HepG2 (cell line): ENCODE measurements at regions not wholly inside any gene's neighbourhood (a gene's known extent, or its start where the extent isn't known, plus 50 kb on each side); places are given as distances from the start of the nearest gene placed in this dataset.

ENCODE experiments used
- ATAC-seq: fragments of 200-7000 bp; cut with Tn5 transposase; 3 replicates; pipeline ENCODE4 v1.9.1; 2020; ENCODE audit warnings: mild to moderate bottlenecking, moderate library complexity
- BruUV-seq: library from RNA; stranded (reverse); fragments of 400-500 nt; replicated peaks from 2 replicates; lab custom pipeline; 2021; lab: Mats Ljungman, UMichigan
- CTCF ChIA-PET: fragments of 300-600 bp; formaldehyde crosslinking; extraction: SDS; loops from one replicate; lab custom pipeline; 2021; ENCODE audit warnings: low total read pairs, inconsistent platforms, low intra/inter-chr PET ratio; lab: Yijun Ruan, JAX
- POLR2A ChIA-PET: fragments of 350-600 bp; sonication (Branson Sonifier 250); formaldehyde crosslinking; loops from one replicate; lab custom pipeline; 2020; ENCODE audit warnings: antibody characterized with exemption, inconsistent platforms; lab: Yijun Ruan, JAX
- DNase-seq: peaks from one replicate; pipeline ENCODE4 v3.0.0-alpha.2; 2015; ENCODE audit warnings: low spot score
- FAIRE-seq: peaks from 3 replicates; lab custom pipeline; 2011; peaks lifted over from hg19 to GRCh38; lab: Jason Lieb, UNC
- H2AFZ ChIP-seq: one replicate; pipeline ENCODE4 v1.6.1; 2011; ENCODE audit warnings: low read length, inconsistent platforms
- H3K27ac ChIP-seq: fragments of 300-600 bp; 3 replicates; pipeline ENCODE4 v1.8.0; 2011; ENCODE audit warnings: mixed run types, mild to moderate bottlenecking, mixed read lengths, low read length, inconsistent platforms; ENCODE audit not compliant: insufficient read depth; ENCODE audit errors: extremely low read length
- H3K27me3 ChIP-seq, 2 experiments: fragments of 200-600 bp in 1 of 2; 2 replicates in 1 of 2; 3 replicates in 1 of 2; pipeline versions ENCODE4 v1.6.0 to v1.8.0; 2011; ENCODE audit warnings: low read length in 2 of 2, mild to moderate bottlenecking in 2 of 2, moderate library complexity in 2 of 2, inconsistent platforms in 1 of 2; ENCODE audit not compliant: insufficient read depth in 2 of 2, control insufficient read depth in 1 of 2
- H3K36me3 ChIP-seq, 2 experiments: fragments of 200-600 bp in 1 of 2; replicated peaks in 1 of 2; 2 replicates in 1 of 2; 3 replicates in 1 of 2; pipeline versions ENCODE4 v1.5.1 to v1.8.0; 2011; ENCODE audit warnings: low read length in 2 of 2, inconsistent platforms in 1 of 2; ENCODE audit not compliant: insufficient read depth in 2 of 2, control insufficient read depth in 1 of 2
- H3K4me1 ChIP-seq: 2 replicates; pipeline ENCODE4 v1.5.1; 2012; ENCODE audit warnings: low read length, inconsistent platforms; ENCODE audit not compliant: insufficient read depth
- H3K4me2 ChIP-seq: 2 replicates; pipeline ENCODE4 v1.6.0; 2011; ENCODE audit warnings: low read depth, low read length, inconsistent platforms
- H3K4me3 ChIP-seq, 3 experiments: fragments of 200-600 bp in 1 of 3; sonication (generic), shearing (Covaris generic) in 1 of 3; replicated peaks in 1 of 3; 2 replicates each; pipeline ENCODE4 v1.5.1; 2011 to 2016; ENCODE audit warnings: low read length in 3 of 3, inconsistent platforms in 2 of 3, low read depth in 2 of 3, mild to moderate bottlenecking in 2 of 3, control low read depth in 1 of 3, mixed read lengths in 1 of 3; ENCODE audit not compliant: insufficient read depth in 1 of 3
- H3K79me2 ChIP-seq: one replicate; pipeline ENCODE4 v1.6.1; 2011; ENCODE audit warnings: low read length, inconsistent platforms; ENCODE audit not compliant: insufficient read depth
- H3K9ac ChIP-seq: 2 replicates; pipeline ENCODE4 v1.6.0; 2011; ENCODE audit warnings: mild to moderate bottlenecking, low read depth, low read length, inconsistent platforms; ENCODE audit not compliant: insufficient read depth
- H3K9me3 ChIP-seq: 2 replicates; pipeline ENCODE4 v1.5.1; 2012; ENCODE audit warnings: mild to moderate bottlenecking, low read length
- H4K20me1 ChIP-seq: 2 replicates; pipeline ENCODE4 v1.6.0; 2011; ENCODE audit warnings: inconsistent platforms, mild to moderate bottlenecking, low read length, moderate library complexity; ENCODE audit not compliant: insufficient read depth
- CC2D1A ChIP-seq: sonication (generic); formaldehyde crosslinking; IDR thresholded peaks from 2 replicates; pipeline ENCODE4 v1.8.1; 2023; ENCODE audit warnings: mild to moderate bottlenecking, missing genetic modification reagents
- CHD4 ChIP-seq: fragments of 200-600 bp; sonication (generic); IDR thresholded peaks from 2 replicates; pipeline ENCODE4 v1.7.0; 2017; ENCODE audit warnings: mild to moderate bottlenecking, low read length, borderline replicate concordance
- CTCF ChIP-seq: sonication (generic); formaldehyde crosslinking; IDR thresholded peaks from 2 replicates; pipeline ENCODE4 v1.5.0; 2020; ENCODE audit warnings: mild to moderate bottlenecking, missing genetic modification reagents, moderate library complexity
- EHMT2 ChIP-seq: fragments of 200-600 bp; sonication (generic); IDR thresholded peaks from 2 replicates; pipeline ENCODE4 v1.7.0; 2017; ENCODE audit warnings: antibody characterized with exemption, low read depth, low read length, borderline replicate concordance
- EP300 ChIP-seq, 3 experiments: sonication (generic) in 1 of 3; formaldehyde crosslinking in 1 of 3; IDR thresholded peaks; 2 replicates each; pipeline versions ENCODE4 v1.5.1 to v1.6.1; 2011 to 2020; ENCODE audit warnings: low read depth in 2 of 3, low read length in 2 of 3, borderline replicate concordance in 1 of 3, improper control_type of control experiment in 1 of 3, mild to moderate bottlenecking in 1 of 3, missing genetic modification reagents in 1 of 3, moderate library complexity in 1 of 3
- GZF1 ChIP-seq: sonication (generic); formaldehyde crosslinking; IDR thresholded peaks from 2 replicates; pipeline ENCODE4 v1.5.1; 2020; ENCODE audit warnings: mild to moderate bottlenecking, missing genetic modification reagents
- MXD4 ChIP-seq: IDR thresholded peaks from 2 replicates; pipeline ENCODE4 v1.6.1; 2016; ENCODE audit warnings: mild to moderate bottlenecking, missing biosample characterization, missing genetic modification reagents
- PRPF4 ChIP-seq: fragments of 200-400 bp; formaldehyde crosslinking; IDR thresholded peaks from 2 replicates; pipeline ENCODE4 v1.6.1; 2016; ENCODE audit warnings: low read length, low read depth; ENCODE audit not compliant: poor library complexity, severe bottlenecking
- SMAD1 ChIP-seq: sonication (generic); formaldehyde crosslinking; IDR thresholded peaks from 2 replicates; pipeline ENCODE4 v1.4.0; 2020; ENCODE audit warnings: missing genetic modification reagents, low read depth, mild to moderate bottlenecking, borderline replicate concordance
- SRSF4 ChIP-seq: fragments of 200-400 bp; formaldehyde crosslinking; IDR thresholded peaks from one replicate; pipeline ENCODE4 v1.6.1; 2018; ENCODE audit warnings: mild to moderate bottlenecking, low read depth, low read length, moderate library complexity; ENCODE audit not compliant: poor library complexity, severe bottlenecking
- THRA ChIP-seq: sonication (generic); formaldehyde crosslinking; IDR thresholded peaks from 2 replicates; pipeline ENCODE4 v1.4.0; 2020; ENCODE audit warnings: missing genetic modification reagents, borderline replicate concordance
- ZFP41 ChIP-seq: sonication (generic); formaldehyde crosslinking; IDR thresholded peaks from 2 replicates; pipeline ENCODE4 v1.4.0; 2020; ENCODE audit warnings: mild to moderate bottlenecking, missing genetic modification reagents, borderline replicate concordance
- ZNF441 ChIP-seq: sonication (generic); formaldehyde crosslinking; IDR thresholded peaks from 2 replicates; pipeline ENCODE4 v1.7.0; 2021; ENCODE audit warnings: missing genetic modification reagents, borderline replicate concordance
- ZNF747 ChIP-seq: sonication (generic); formaldehyde crosslinking; IDR thresholded peaks from 2 replicates; pipeline ENCODE4 v1.8.1; 2023; ENCODE audit warnings: missing genetic modification reagents, mild to moderate bottlenecking, borderline replicate concordance
- ZNF777 ChIP-seq: sonication (generic); formaldehyde crosslinking; IDR thresholded peaks from 2 replicates; pipeline ENCODE4 v1.4.0; 2020; ENCODE audit warnings: missing genetic modification reagents
- ZNF878 ChIP-seq: sonication (generic); formaldehyde crosslinking; IDR thresholded peaks from 2 replicates; pipeline ENCODE4 v1.8.1; 2023; ENCODE audit warnings: mild to moderate bottlenecking, missing genetic modification reagents, moderate library complexity
- WGBS: methylation state at CpG from one replicate; pipeline ENCODE4 v1.1.6; 2017; ENCODE audit warnings: low lambda C conversion rate; 5-methylcytosine and 5-hydroxymethylcytosine counted together
- in situ Hi-C: cut with HindIII; loops from 2 replicates; pipeline ENCODE4 v1.10.0; 2017; ENCODE audit warnings: low pct_unique_long_range_greater_than_20kb; ENCODE audit not compliant: extremely low pct_ligation_motif_present
- intact Hi-C: fragments of 100-400 bp; cut with micrococcal nuclease; formaldehyde crosslinking; loops from one replicate; pipeline ENCODE4 v1.10.0; 2022; ENCODE audit not compliant: unreplicated experiment

GRCh38 chr1:216855810-216856209 lies 132.6 kb upstream of the ESRRG start:
- H3K4me1 ChIP-seq = no peaks in the 10 kb centered on the region
- no peak overlapping the region for H3K4me3 ChIP-seq
- CTCF ChIA-PET = no interaction called here
- ATAC-seq (no peak), DNase-seq (no peak), FAIRE-seq (no peak)
- H3K9me3 ChIP-seq = no peaks in the 10 kb centered on the region
- POLR2A ChIA-PET = no interaction called here
- no peak overlapping the region for H2AFZ ChIP-seq
- no peaks in the 10 kb centered on the region for H4K20me1 ChIP-seq
- intact Hi-C loops = no loop called here
- BruUV-seq = no TSS peak
- H3K9ac ChIP-seq = no peak overlapping the region
- in situ Hi-C loops = no loop called here
- H3K27me3 ChIP-seq = no peaks in the 10 kb centered on the region
- H3K79me2 ChIP-seq = no peaks in the 10 kb centered on the region
- 17% methylated on average over 3 of the region's 3 CpGs for WGBS
- H3K27ac ChIP-seq = no peak overlapping the region
- TF ChIP-seq ZNF777 (CRISPR knock-in tag) (no peak), SMAD1 (no peak), ZNF441 (no peak)
- no peak overlapping the region for H3K4me2 ChIP-seq
- H3K36me3 ChIP-seq = no peaks in the 10 kb centered on the region

- ChIA-PET POLR2A (no interaction called here), CTCF (no interaction called here)
- TF ChIP-seq CC2D1A (CRISPR knock-in tag) = no peak
- no peak for TF ChIP-seq ZNF878 (CRISPR knock-in tag)
- TF ChIP-seq THRA (CRISPR knock-in tag) = no peak
- no peak for TF ChIP-seq PRPF4
- no peak for TF ChIP-seq EP300 (IDR thresholded peaks at IDR 0.05; ENCODE audit: low read depth in 2 of 2, low read length in 2 of 2)
- no peak for TF ChIP-seq EP300 (CRISPR knock-in tag; IDR thresholded peaks at IDR 0.05; ENCODE audit: borderline replicate concordance)
- no peak for TF ChIP-seq GZF1
- TF ChIP-seq ZNF747 = no peak
- TF ChIP-seq CTCF (CRISPR knock-in tag) = no peak
- TF ChIP-seq ZFP41 (CRISPR knock-in tag) = no peak
- no peak for TF ChIP-seq CHD4
- TF ChIP-seq EHMT2 = no peak
- TF ChIP-seq SRSF4 = no peak
- TF ChIP-seq MXD4 = no peak
These were observed 131.7 kb upstream of the ESRRG start for GRCh38 chr1:216854836-216855484.

More at GRCh38 chr1:216854836-216855484, 131.7 kb upstream of the ESRRG start:
- BruUV-seq = no TSS peak
- Histone ChIP-seq H3K9ac (no peak overlapping the region), H3K4me3 (no peak overlapping the region), H3K27me3 (no peaks in the 10 kb centered on the region), H3K4me1 (no peaks in the 10 kb centered on the region), H3K9me3 (no peaks in the 10 kb centered on the region), H4K20me1 (no peaks in the 10 kb centered on the region), H3K79me2 (no peaks in the 10 kb centered on the region), H3K4me2 (no peak overlapping the region), H3K27ac (no peak overlapping the region), H2AFZ (no peak overlapping the region), H3K36me3 (no peaks in the 10 kb centered on the region)
- 28% methylated on average over 6 of the region's 6 CpGs for WGBS
- FAIRE-seq (no peak), ATAC-seq (no peak), DNase-seq (no peak)
- in situ Hi-C loops (no loop called here), intact Hi-C loops (no loop called here)
